Stimulated activated CD8-positive, alpha-beta memory T cell treated with anti-CD3 and anti-CD28 coated beads, Interleukin-2, amount 100 ng/mL, for 48 hours (primary cell): ENCODE measurements at regions not wholly inside any gene's neighbourhood (a gene's known extent, or its start where the extent isn't known, plus 50 kb on each side); places are given as distances from the start of the nearest gene placed in this dataset.

Experiments
- DNase-seq, 2 donors: peaks; one replicate each; pipeline ENCODE4 v3.0.0-alpha.2; 2020; ENCODE audit warnings: low read depth in 2 of 2

- no peak for DNase-seq
Observed at GRCh38 chrX:40149286-40150175, 51.8 kb upstream of the BCOR start.

- no peak for DNase-seq
Observed at GRCh38 chrX:40148385-40149285, 50.9 kb upstream of the BCOR start.

- no peak for DNase-seq
Observed at GRCh38 chrX:40147971-40148370, 50.2 kb upstream of the BCOR start.
